Aorta (tissue), 5 donors: ENCODE measurements at regions not wholly inside any gene's neighbourhood (a gene's known extent, or its start where the extent isn't known, plus 50 kb on each side); places are given as distances from the start of the nearest gene placed in this dataset.

Experiments
- ATAC-seq: fragments of 200-7000 bp; cut with Tn5 transposase; one replicate; pipeline ENCODE4 v1.9.1; 2022; ENCODE audit warnings: moderate library complexity; ENCODE audit not compliant: low FRiP score
- DNase-seq, 2 donors: peaks; one replicate each; pipeline ENCODE4 v3.0.0-alpha.2; 2020
- H3K27ac ChIP-seq, 2 donors: one replicate each; pipeline ENCODE4 v1.5.1; 2013; ENCODE audit warnings: low read length in 2 of 2, mild to moderate bottlenecking in 2 of 2, moderate library complexity in 2 of 2, control low read depth in 1 of 2, inconsistent platforms in 1 of 2, low read depth in 1 of 2
- H3K27me3 ChIP-seq, 2 donors: one replicate each; pipeline ENCODE4 v1.6.1; 2013; ENCODE audit warnings: control low read depth in 1 of 2, low read length in 1 of 2, mild to moderate bottlenecking in 1 of 2, moderate library complexity in 1 of 2; ENCODE audit not compliant: insufficient read depth in 2 of 2, control insufficient read depth in 1 of 2
- H3K36me3 ChIP-seq, 2 donors: one replicate each; pipeline ENCODE4 v1.6.1; 2013; ENCODE audit warnings: control low read depth in 1 of 2, low read length in 1 of 2, mild to moderate bottlenecking in 1 of 2; ENCODE audit not compliant: insufficient read depth in 2 of 2, control insufficient read depth in 1 of 2
- H3K4me1 ChIP-seq, 2 donors: one replicate each; pipeline ENCODE4 v1.6.1; 2013; ENCODE audit warnings: low read length in 2 of 2, control low read depth in 1 of 2, mild to moderate bottlenecking in 1 of 2, moderate library complexity in 1 of 2; ENCODE audit not compliant: insufficient read depth in 2 of 2, control insufficient read depth in 1 of 2
- H3K4me3 ChIP-seq, 2 donors: one replicate each; pipeline ENCODE4 v1.5.1; 2013; ENCODE audit warnings: low read length in 2 of 2, control low read depth in 1 of 2, mild to moderate bottlenecking in 1 of 2
- H3K9me3 ChIP-seq: one replicate; pipeline ENCODE4 v1.6.1; 2013; ENCODE audit warnings: mild to moderate bottlenecking, low read length; ENCODE audit not compliant: control insufficient read depth
- WGBS, 2 donors: extraction: QIAGEN DNeasy Blood & Tissue Kit; methylation state at CpG; one replicate each; pipeline ENCODE4 v1.1.7; 2013; 5-methylcytosine and 5-hydroxymethylcytosine counted together
- intact Hi-C, 2 donors: fragments of 100-400 bp; cut with DNase I; formaldehyde crosslinking; loops; one replicate each; pipeline versions ENCODE4 v1.14.2 to v1.15.0; 2022
- donor health status: healthy with polysubstance abuse.
- donor health status: Bipolar disorder and iron deficiency.
- donor health status: DM: no; HTN: no; CAD: no.
- donor health status: DM: no; HTN: no; CAD: no.
- donor health status: DM: yes; HTN: yes; CAD: no.

DNA sequence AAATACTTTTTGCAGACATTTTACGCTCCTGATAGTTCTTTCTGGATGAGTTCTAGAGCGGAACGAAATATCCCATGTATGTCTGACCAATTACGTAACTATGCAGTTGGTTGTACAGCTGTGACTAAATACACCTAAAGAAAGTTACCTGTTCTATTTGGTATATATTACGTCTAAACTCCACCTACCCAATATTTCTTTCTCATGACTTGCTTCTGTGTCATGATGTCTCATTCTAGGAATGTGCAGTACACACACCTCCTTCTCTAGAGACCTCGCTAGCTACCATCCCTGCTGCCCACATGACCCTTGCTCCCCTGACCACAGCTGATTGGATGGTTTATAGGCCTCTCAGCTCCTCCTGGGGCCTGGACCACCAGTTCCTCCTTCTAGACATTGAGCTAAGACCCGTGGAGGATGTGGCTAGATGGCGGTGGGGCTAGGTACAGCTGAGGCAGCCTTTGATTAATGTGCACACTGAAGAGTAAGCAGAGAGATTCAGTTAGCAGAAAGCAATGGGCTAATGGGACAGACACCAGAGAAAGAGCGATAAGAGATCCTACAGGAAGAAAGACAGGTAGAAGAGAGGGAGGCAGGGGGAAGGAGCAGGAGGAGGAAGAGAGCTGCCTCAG lies 422.1 kb downstream of the COG6 start:
- H3K27me3 ChIP-seq = no peaks in the 10 kb centered on the region
- 96 to 97% methylated on average over 9 of the region's 9 CpGs for WGBS, 2 donors
- intact Hi-C loops = no loop called here
- no peak overlapping the region for H3K4me3 ChIP-seq
- no peak overlapping the region for H3K27ac ChIP-seq
- H3K36me3 ChIP-seq = no peaks in the 10 kb centered on the region
- ATAC-seq (no peak), DNase-seq (no peak)
- no peaks in the 10 kb centered on the region for H3K9me3 ChIP-seq
- H3K4me1 ChIP-seq = no peaks in the 10 kb centered on the region

DNA sequence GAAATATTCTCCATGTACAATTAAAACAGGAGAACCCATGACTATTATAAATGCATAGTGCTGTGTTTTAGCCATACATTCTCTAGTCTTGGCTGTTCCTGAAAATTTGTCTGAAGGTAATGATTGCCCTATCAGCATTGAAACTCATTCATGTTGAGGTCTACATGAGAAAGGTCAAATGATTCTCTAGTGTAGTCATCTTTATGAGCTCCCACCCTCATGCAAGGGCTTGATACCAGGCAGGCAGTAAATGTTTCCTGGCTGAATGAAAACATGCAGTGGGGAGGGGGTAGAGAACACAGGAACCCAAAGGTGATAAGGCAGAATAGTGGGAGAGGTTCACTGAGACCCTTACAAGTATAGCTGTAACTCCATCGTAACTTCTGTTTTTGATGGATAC lies 424.3 kb downstream of the COG6 start:
- intact Hi-C loops = no loop called here
- H3K4me3 ChIP-seq = no peak overlapping the region
- H3K9me3 ChIP-seq = no peaks in the 10 kb centered on the region
- H3K27ac ChIP-seq = no peak overlapping the region
- no peaks in the 10 kb centered on the region for H3K36me3 ChIP-seq
- no peaks in the 10 kb centered on the region for H3K27me3 ChIP-seq
- no peak for DNase-seq
- ATAC-seq = no peak
- 94 to 96% methylated on average over 1 of the region's 1 CpG for WGBS, 2 donors
- no peaks in the 10 kb centered on the region for H3K4me1 ChIP-seq

DNA sequence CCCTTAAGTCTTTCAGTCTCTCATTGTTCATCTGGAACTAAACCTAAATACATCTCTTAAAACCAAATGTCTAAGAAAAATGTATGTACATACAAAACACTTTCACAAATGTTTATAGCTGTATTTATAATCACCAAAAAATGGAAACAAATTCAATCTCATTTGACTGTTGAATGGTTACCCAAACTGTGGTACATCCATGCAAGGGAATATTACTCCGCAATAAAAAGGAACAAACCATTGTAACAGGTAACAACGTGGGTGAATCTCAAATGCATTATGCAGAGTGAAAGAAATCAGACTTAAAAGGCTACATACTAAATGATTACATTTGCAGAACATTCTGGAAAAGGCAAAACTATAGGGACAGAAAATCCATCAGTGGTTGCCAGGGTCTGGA lies 425.2 kb downstream of the COG6 start:
- Histone ChIP-seq H3K36me3 (no peaks in the 10 kb centered on the region), H3K4me1 (no peaks in the 10 kb centered on the region), H3K27ac (no peak overlapping the region), H3K4me3 (no peak overlapping the region), H3K27me3 (no peaks in the 10 kb centered on the region), H3K9me3 (no peaks in the 10 kb centered on the region)
- DNase-seq (no peak), ATAC-seq (no peak)
- intact Hi-C loops = no loop called here
- 95% methylated on average over 2 of the region's 2 CpGs for WGBS, 2 donors

GRCh38 chr13:40082639-40083038 lies 427.2 kb downstream of the COG6 start:
- Histone ChIP-seq H3K36me3 (no peaks in the 10 kb centered on the region), H3K4me3 (no peak overlapping the region), H3K9me3 (peaks cover under 1% of the 10 kb centered on the region), H3K27me3 (no peaks in the 10 kb centered on the region), H3K4me1 (no peaks in the 10 kb centered on the region), H3K27ac (no peak overlapping the region)
- ATAC-seq (peak; percentile 61), DNase-seq (peak in 1 of 2 donors; percentile 53)
- 44 to 45% methylated on average over 8 of the region's 8 CpGs for WGBS, 2 donors
- intact Hi-C loops = no loop called here

GRCh38 chr13:40083841-40084240 lies 428.4 kb downstream of the COG6 start:
- 87 to 90% methylated on average over 2 of the region's 2 CpGs for WGBS, 2 donors
- no peaks in the 10 kb centered on the region for H3K36me3 ChIP-seq
- no peak for ATAC-seq
- intact Hi-C loops = no loop called here
- no peak overlapping the region for H3K4me3 ChIP-seq
- DNase-seq = no peak
- no peaks in the 10 kb centered on the region for H3K4me1 ChIP-seq
- H3K27ac ChIP-seq = no peak overlapping the region
- H3K9me3 ChIP-seq = peaks cover 1% of the 10 kb centered on the region
- H3K27me3 ChIP-seq = no peaks in the 10 kb centered on the region

- Histone ChIP-seq H3K4me1 (no peaks in the 10 kb centered on the region), H3K27ac (no peak overlapping the region), H3K36me3 (no peaks in the 10 kb centered on the region), H3K27me3 (no peaks in the 10 kb centered on the region), H3K9me3 (peaks cover 1% of the 10 kb centered on the region), H3K4me3 (no peak overlapping the region)
- ATAC-seq (no peak), DNase-seq (no peak)
- WGBS, 2 donors = 77 to 84% methylated on average over 2 of the region's 2 CpGs
- intact Hi-C loops = no loop called here
These were observed 429.5 kb downstream of the COG6 start for GRCh38 chr13:40084934-40085333.

DNA sequence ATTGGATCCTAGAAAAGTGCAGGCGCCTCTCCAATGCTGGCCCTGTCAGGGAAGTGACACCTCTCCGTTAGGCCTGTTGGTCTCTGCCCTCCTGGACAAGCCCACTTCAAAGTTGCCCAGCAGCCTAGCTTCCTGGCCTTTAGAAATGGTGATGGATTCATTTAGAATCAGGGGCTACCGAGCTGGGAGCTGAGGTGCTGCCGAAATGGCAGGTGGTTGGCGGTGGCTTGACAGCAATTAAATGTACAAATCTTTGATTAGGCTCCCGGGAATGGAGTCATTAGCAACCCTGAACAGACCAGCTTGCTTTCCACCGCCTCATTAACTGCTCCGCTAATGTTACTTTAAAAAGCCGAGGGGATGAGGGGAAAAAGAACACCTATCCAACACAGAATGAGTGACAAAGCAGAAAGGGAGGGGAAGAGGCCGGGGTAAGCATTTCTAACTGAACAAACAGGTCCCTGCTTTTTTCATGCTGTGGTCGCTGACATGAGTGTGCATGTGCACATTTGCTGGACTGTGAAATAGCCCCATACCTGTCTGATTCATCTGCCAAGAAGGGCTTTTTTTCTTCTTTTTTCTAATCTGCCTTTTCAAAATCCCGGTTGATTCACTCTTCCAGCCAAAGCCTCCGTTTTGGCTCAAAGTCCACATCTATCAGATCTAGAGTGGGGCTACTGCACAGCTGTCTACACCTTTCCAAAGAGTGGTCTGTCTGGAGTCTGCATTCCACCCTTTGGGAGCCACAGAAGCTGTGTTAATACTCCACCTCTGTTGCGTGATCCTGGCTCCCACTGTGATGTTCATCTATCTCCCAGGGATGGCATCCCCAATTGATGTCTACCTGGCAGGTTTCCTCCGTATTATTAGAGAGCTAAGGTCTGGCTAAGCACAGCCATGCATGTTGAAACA lies 431.9 kb downstream of the COG6 start:
- Histone ChIP-seq H3K4me1 (no peaks in the 10 kb centered on the region), H3K27me3 (no peaks in the 10 kb centered on the region), H3K36me3 (no peaks in the 10 kb centered on the region), H3K27ac (no peak overlapping the region), H3K4me3 (no peak overlapping the region), H3K9me3 (peaks cover 1% of the 10 kb centered on the region)
- intact Hi-C loops = no loop called here
- no peak for ATAC-seq
- 84 to 87% methylated on average over 15 of the region's 15 CpGs for WGBS, 2 donors
- no peak for DNase-seq

DNA sequence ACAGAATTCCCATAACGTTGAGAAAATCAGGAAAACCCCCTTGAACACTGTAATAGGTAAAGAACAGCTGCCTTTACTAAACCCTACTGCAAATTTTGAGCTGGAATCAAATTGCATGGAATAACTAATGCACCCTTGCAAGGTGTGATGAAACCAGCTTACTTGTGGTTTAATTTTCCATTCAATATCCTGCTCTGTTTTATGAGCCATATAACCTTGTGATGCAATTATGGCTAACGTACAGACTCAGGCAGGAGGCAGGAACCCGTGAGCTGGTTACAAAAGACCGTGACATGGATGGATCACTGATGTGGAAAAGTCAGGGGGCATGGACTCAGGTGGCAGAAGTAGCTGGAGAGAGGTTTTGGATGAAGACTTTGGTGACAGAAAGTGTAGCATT lies 438.6 kb downstream of the COG6 start:
- 91% methylated on average over 4 of the region's 4 CpGs for WGBS, 2 donors

More for the DNA sequence above, 438.6 kb downstream of the COG6 start:
- ATAC-seq (no peak), DNase-seq (no peak)
- no peaks in the 10 kb centered on the region for H3K36me3 ChIP-seq
- no peaks in the 10 kb centered on the region for H3K27me3 ChIP-seq
- H3K9me3 ChIP-seq = no peaks in the 10 kb centered on the region
- H3K4me1 ChIP-seq = no peaks in the 10 kb centered on the region
- no peak overlapping the region for H3K4me3 ChIP-seq
- H3K27ac ChIP-seq = no peak overlapping the region
- intact Hi-C loops = no loop called here
